ENCODE measurements at regions not wholly inside any gene's neighbourhood (a gene's known extent, or its start where the extent isn't known, plus 50 kb on each side); places are given as distances from the start of the nearest gene placed in this dataset.

- ChIA-PET CTCF (interaction anchor here (2.0 to 5.1 kb wide), 3 partner anchors 12 to 508 kb away, joined by 6 to 102 read pairs (median 6); partner anchors contain the start of gene THBD), POLR2A (no interaction called here)
- intact Hi-C loops (cut with micrococcal nuclease) (no loop called here), dilution Hi-C loops (cut with MboI; ENCODE audit: extremely low pct_ligation_motif_present, low sequenced_read_pairs) (no loop called here)
- DNase-seq (ENCODE audit: low read depth, low spot score) (no peak), FAIRE-seq (no peak)
- Histone ChIP-seq H3K27ac (ENCODE audit: insufficient read depth, low read depth, low read length) (no peak overlapping the region), H3K4me2 (ENCODE audit: insufficient read depth, low read length) (no peak overlapping the region), H3K79me2 (ENCODE audit: control insufficient read depth, insufficient read depth, low read length) (no peaks in the 10 kb centered on the region), H3K36me3 (ENCODE audit: control insufficient read depth in 2 of 2, extremely low read depth in 1 of 2, insufficient read depth in 2 of 2, low read length in 2 of 2) (no peaks in the 10 kb centered on the region), H3K9ac (replicated peaks; ENCODE audit: extremely low read depth, insufficient read depth, low read length) (no peak overlapping the region), H3K9me3 (replicated peaks; ENCODE audit: control insufficient read depth, insufficient read depth, low read length) (no peaks in the 10 kb centered on the region), H3K9me1 (replicated peaks; ENCODE audit: control insufficient read depth, extremely low read depth, insufficient read depth, low read length) (no peaks in the 10 kb centered on the region), H3K4me1 (ENCODE audit: control insufficient read depth, extremely low read depth, insufficient read depth, low read length) (no peaks in the 10 kb centered on the region), H2AFZ (ENCODE audit: low read depth, low read length) (no peak overlapping the region), H3K27me3 (ENCODE audit: control insufficient read depth in 2 of 2, insufficient read depth in 2 of 2, low read length in 2 of 2) (no peaks in the 10 kb centered on the region), H4K20me1 (replicated peaks; ENCODE audit: control insufficient read depth, extremely low read depth, insufficient read depth, low read length) (no peaks in the 10 kb centered on the region), H3K4me3 (replicated peaks in 1 of 3; ENCODE audit: insufficient read depth in 1 of 3, low read depth in 1 of 3, low read length in 3 of 3) (no peak overlapping the region)
- BruUV-seq (replicated peaks) = no TSS peak
- TF ChIP-seq MYC (IDR thresholded peaks at IDR 0.05; ENCODE audit: low read depth, low read length) (no peak), MAX (IDR thresholded peaks at IDR 0.05; ENCODE audit: insufficient read depth, insufficient read length) (no peak), EZH2 (IDR thresholded peaks at IDR 0.05; ENCODE audit: borderline replicate concordance, low read depth, low read length, severe bottlenecking) (no peak), CTCF (IDR thresholded peaks at IDR 0.05; ENCODE audit: extremely low read depth in 1 of 2, insufficient read depth in 1 of 2, low read depth in 1 of 2, low read length in 2 of 2) (no peak), GATA2 (IDR thresholded peaks at IDR 0.05; ENCODE audit: insufficient read depth, insufficient read length, low read depth, low read length) (no peak), POLR2A (IDR thresholded peaks at IDR 0.05; ENCODE audit: low read depth, low read length) (no peak), JUN (IDR thresholded peaks at IDR 0.05; ENCODE audit: borderline replicate concordance, insufficient read depth, insufficient read length, low read depth) (no peak), POLR2AphosphoS5 (IDR thresholded peaks at IDR 0.05; ENCODE audit: insufficient read depth, low read depth, low read length) (no peak), FOS (IDR thresholded peaks at IDR 0.05; ENCODE audit: borderline replicate concordance, insufficient read depth, low read length) (no peak)
Measured at GRCh38 chr20:23199356-23199755, 113.2 kb upstream of the CD93 start.

Data from endothelial cell of umbilical vein (primary cell).